RCC 7860 (cell line): ENCODE measurements at regions not wholly inside any gene's neighbourhood (a gene's known extent, or its start where the extent isn't known, plus 50 kb on each side); places are given as distances from the start of the nearest gene placed in this dataset.

Source experiments
- DNase-seq: peaks from one replicate; pipeline ENCODE4 v3.0.0-alpha.2; 2015; ENCODE audit warnings: low spot score
- FAIRE-seq: peaks from 2 replicates; lab custom pipeline; 2012; peaks lifted over from hg19 to GRCh38; lab: Jason Lieb, UNC

DNA sequence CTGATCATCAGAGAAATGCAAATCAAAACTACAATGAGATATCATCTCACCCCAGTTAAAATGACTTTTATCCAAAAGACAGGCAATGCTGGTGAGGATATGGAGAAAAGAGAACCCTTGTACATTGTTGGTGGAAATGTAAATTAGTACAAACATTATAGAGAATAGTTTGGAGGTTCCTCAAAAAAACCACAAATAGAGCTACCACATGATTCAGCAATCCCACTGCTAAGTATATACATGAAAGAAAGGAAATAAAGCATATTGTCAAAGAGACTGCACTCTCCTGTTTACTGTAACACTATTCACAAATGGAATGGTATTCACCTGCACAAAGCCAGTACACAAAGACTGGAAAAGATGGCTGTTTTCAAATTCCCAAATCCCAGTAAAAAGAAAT lies 1233.7 kb downstream of the PCDH17 start:
- no peak for FAIRE-seq

DNA sequence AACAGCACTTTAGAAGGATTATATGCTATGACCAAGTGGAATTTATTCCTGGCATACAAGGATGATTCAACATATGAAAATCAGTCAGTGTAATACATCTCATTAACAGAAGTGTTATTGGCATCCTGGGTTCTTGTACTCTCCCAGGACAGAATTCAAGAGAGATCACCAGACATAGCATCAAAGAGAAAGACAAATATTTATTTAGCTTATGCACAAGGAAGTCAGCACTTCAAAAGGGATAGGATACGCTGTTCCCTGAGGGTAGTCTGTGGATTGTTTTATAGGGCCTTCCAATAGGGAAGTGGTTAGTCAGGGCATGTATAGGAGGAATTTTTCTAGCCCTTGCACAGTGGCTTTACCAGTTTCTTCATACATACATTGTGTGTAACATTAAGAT lies 1238.0 kb downstream of the PCDH17 start:
- FAIRE-seq (no peak), DNase-seq (no peak)

More for the DNA sequence above, 1233.7 kb downstream of the PCDH17 start:
- DNase-seq = no peak

DNA sequence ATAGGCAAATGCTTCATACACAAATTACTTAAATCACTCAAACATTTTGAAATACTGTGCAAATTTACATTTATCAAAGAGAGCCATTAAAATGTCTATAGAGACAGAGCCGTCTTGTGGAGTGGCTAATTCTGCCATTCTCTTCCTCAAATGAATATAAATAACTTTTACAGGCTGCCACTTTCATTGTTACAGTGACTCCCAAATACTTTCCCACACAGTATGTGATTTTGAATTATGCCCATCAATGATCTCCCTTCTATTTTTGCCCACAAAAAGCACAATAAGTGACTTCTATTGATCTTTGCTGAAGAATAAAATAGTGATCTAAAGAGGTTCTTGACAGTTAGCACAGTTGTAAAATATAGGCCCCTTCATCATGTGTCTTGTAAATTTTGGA lies 1244.9 kb downstream of the PCDH17 start:
- FAIRE-seq = no peak
- no peak for DNase-seq

DNA sequence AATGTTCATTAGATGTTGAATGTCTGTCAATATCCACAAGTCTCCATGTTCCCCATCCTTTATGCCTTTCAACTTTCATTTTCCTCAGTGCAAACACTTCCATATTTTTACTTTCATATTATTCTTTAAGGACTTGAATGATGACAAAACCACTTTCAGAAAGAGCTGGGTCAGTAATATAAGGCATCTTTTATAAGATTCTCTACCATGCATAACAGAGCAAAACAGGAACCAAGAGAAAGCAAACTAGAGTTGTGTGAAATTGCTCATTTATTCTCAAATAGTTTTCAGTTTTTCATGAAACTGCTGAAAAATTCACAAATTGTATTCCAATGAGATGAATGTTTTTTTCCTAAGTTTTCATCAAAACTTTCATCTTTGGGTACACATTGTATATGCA lies 1247.6 kb downstream of the PCDH17 start:
- FAIRE-seq (no peak), DNase-seq (no peak)

DNA sequence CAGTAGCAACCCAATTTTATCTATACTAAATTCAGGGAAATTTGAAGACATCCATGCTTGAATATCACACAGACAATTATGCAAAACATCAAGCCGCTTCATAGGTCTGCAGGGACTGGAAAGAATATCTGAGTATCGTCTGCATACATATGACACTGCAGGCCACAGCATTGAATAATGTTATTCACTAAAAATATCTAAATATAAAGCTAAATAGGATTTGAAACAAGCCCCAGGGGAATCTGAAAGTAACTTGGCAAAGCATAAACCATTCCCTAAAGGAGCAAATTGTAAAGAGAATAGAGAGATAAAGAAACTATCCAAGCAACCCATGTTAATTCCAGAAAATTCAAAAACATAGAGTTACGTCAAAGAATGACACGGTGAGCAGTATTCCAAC lies 1251.0 kb downstream of the PCDH17 start:
- FAIRE-seq (no peak), DNase-seq (no peak)

DNA sequence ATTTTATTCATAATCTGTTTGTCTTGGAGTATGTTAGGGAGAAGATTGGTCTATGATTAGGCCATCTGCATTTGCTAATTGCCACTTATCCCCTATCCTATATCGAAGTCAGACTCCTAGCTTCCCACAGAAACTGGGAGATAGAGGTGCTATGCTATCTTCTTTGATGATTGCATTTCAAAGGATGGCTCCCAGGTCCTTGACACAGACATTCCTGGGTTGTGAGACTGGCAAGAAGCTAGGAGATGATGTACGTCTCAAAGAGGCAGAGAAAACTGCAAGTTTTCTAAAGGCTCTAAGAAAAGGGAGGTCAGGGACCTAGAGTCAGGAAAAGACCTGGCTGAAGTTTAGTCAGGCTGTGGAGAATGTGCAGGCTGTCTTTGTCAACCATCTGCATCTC lies 1251.9 kb downstream of the PCDH17 start:
- no peak for DNase-seq
- no peak for FAIRE-seq

DNA sequence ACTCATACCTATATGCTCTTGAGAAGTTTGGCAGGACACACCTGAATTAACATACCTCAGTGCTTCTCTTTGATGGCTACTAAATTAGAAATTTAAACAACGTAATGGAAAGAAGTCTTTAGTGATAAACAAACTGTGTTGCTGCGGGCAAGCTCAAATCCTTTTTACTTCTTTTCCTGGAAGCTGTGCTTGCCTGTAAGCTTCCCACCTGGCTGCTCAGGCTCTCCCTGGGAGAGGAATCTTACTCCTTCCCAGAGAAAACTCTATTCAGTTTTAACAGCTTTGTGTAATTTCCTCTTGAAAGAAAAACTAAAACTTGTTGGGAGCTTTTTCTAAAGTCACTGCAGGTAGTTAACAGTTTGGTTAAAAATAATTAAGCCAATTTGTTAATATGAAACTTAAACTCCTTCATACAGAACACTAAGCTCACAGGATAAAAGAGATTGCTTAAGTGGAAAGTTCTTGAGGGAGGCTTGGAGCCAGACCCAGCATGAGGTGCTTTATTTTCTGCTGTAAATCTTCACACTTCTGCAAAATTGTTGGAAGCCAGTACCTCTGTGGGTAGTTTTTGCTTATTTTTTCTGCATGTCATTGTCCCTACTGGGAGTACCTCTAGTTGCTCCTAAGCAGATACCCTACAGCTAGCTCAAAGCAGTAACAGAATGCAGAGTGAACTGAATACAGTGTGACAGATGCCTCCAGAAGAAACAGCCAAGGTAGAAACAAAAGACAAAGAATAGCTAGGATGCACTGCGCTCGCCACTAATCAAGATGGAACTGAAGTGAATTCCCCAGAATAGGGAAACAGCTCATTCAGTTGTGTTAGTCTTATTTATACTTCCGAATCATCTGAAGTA lies 1253.0 kb downstream of the PCDH17 start:
- FAIRE-seq (no peak), DNase-seq (no peak)

DNA sequence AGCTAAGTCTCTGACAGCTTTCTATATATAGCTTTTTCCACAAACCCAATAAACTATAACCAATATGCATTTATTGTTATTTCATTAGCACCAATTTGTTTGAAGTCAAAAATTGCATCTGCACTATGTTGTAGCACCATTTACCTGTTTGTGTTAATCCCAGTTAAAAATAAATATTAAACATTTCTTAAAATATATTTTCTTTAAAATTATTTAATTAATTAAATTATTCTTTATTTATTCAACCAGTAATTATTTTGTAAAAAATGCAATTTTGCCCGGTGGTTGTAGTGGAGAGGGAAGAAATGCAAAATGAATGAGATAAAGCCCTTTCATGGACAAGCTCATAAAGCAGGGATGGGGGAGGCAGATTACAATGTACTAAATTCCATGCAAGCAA lies 1257.9 kb downstream of the PCDH17 start:
- no peak for DNase-seq
- FAIRE-seq = no peak

DNA sequence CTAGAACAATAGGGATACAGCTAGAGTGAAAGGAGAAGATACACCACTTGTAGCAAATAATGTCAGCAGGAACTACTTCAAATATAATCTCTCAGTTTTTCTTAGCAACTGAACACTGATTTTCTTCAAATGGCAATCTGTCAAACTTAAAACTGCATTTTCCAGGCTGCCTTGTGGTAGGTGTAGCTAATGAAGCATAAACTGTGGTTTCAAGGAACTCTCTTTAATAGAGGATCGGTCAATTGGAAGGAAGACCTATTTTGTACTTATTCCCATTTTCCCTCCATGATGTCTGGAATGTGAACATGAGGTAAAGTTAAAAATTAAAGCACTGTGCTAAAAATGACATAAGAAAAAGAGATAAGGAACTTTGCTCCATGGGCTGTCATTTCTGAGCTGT lies 1261.9 kb downstream of the PCDH17 start:
- FAIRE-seq (no peak), DNase-seq (no peak)

DNA sequence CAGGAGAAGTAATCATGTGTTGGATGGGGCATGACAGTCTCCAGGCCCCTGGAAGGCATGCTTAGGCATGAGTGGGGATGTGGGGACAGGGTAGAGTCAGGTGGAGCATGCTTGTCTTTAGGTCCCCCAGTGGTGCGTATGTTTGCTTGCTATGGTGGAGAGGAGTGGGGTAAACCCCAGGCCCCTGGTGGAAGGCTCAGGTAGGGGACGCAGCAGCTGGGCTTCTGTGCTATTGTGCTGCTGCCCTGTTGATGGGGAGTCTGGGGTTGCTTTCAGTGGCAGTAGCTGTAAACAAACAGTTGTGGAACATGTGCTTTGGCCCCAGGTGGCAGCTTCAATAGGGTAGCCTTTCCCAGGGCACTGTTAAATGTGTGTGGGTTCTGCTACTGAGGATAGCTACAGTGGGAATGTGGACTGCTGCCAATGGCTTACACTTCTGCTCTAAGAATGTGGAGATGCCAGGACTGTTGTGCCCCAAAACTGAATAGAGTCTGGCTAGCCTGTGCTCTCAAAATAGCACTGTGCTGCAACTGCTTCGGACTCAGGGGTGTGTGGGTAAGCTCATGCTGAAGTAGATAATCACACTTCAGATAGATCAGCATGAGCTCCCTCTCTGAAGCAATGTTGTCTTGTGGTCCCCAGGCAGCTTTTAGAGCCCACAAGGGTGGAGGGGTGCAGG lies 1257.3 kb downstream of the DIAPH3 start:
- DNase-seq = no peak
- FAIRE-seq = no peak

DNA sequence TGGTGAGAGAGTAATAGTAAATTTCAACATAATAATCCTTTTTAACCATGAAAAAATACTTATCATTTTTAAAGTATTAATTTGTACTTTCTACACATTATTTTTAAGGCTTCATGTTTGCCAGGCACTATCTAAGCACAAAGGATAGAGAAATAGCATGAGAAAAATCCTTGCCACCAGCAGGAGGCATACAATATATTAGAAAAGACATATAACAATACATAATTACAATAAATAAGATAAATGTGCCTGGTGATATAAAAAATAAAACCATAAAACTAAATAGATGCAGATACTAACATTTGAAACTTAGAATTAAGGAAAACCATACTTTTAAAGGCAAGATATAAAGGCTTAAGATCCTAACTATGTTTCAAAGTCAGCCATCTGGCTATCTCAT lies 1256.4 kb downstream of the DIAPH3 start:
- DNase-seq (no peak), FAIRE-seq (no peak)

DNA sequence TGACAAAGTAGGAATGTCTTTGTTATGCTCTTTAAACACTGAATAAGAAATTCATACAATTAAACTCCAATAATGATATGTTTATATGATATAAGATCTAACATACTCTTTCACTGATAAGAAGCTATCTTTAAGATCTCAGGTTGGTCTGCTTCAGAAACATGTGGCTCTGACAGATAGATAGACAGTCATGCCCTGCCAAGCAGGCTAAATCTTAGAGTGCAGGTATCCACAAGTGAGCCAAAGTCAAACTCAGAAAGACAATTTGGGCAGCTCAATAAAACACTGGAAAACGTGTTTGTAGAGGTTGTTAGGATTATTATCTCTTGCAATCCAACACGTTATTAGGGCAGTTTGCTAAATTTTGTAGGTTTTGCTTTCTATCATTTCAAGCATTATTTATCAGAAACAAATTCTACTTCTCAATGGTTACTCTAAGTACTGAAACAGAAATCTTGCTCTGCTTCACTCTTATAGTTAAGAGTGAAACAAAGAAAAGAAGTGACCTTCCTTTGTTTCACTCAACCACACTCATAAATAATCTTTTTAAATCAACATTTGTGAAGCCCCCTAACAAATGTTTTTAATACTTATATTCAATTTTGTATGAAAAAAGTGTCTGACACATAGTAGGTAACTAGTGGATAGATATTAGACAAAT lies 1255.6 kb downstream of the DIAPH3 start:
- DNase-seq (no peak), FAIRE-seq (no peak)

DNA sequence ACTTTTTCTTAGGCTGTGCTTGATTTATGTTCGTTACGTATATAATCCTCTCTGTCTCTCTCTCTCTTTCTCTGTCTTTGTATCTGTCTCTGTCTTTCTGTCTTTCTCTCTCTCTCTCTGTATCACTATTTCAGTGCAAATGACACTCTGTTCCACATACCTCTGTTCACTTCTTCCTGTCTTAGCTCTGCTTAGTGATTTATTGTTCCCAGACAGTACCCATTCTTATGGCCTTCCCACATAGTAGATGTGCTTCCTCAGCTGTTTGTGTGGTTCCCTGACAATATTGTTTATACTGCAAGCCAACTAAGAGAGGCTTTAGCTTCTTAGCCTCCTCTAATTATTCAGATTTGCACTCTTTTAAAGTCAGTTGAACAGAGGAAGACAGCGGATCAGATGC lies 1244.2 kb downstream of the DIAPH3 start:
- DNase-seq (no peak), FAIRE-seq (no peak)

DNA sequence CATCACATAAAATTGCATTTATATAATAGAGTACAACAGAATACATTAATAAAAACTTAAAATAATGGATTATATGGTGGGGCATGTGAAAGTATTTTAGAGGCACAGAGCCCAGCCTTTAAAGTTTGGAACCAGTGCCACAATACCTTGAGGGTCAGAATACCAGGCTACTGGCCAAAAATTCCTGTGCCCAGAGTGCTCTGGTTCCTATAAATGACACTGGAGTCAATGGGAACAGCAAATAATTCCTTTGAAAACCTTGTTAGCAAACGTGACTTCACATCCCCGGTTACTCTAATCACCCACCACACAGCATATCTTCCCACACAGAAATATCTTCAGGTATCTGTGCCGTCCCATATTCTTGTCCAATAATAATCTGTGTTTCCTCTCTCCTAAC lies 1242.6 kb downstream of the DIAPH3 start:
- DNase-seq (no peak), FAIRE-seq (no peak)

DNA sequence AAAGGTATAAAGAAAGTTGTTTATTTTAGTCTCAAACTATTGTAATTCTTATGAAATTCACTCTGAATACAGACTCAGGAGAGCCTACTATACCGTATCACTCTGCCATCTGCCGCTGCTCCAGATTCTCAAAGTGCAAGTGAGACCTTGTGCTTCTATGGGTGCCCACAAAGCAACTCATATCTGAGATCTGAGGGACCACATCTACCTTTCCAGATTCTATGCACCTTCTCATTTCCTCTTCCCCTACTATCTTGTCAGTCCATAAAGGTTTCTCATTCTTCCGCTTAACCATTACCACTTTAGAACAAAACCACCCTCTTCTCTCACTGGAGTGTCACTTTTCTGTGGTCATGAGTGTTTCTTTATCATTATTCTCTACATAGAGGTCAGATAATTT lies 1236.9 kb downstream of the DIAPH3 start:
- FAIRE-seq (no peak), DNase-seq (no peak)

DNA sequence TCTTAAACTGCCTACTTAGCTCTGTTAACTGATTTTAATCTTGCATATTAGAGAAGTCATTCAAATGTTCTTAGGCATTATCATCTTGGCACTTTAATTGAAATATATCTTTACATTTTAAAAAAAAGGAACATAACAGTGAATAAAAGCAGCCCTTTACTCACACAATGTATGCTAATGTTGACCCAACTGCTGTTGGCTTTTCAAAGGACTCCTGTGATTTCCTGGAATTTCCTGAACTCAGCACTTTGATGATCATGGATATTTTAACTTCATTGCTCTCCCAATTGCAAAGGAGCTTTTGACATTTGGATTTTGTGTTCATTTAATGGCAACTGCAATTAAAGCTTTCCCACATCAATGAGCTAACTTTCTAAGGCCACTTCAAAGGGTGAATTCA lies 1230.3 kb downstream of the DIAPH3 start:
- no peak for DNase-seq
- FAIRE-seq = no peak

DNA sequence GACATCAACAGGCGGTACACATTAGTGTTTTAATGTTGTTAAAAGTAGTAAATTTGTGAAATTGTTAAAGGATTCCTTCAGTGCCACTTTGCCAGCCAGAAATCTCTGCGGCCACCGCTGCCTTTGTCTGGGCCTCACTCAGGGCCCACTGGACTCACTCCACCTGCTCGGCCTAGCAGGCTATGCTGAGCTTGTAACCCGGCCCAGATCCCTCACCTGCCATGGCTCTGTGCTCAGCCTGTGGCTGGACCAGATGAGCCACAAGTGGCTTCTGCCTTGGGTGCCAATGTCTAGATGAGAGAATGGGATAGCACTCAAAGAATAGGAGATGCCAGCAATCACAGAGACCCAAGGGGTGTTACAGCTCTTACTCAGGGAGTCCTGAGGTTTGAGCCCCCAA lies 1228.0 kb downstream of the DIAPH3 start:
- DNase-seq (no peak), FAIRE-seq (no peak)

DNA sequence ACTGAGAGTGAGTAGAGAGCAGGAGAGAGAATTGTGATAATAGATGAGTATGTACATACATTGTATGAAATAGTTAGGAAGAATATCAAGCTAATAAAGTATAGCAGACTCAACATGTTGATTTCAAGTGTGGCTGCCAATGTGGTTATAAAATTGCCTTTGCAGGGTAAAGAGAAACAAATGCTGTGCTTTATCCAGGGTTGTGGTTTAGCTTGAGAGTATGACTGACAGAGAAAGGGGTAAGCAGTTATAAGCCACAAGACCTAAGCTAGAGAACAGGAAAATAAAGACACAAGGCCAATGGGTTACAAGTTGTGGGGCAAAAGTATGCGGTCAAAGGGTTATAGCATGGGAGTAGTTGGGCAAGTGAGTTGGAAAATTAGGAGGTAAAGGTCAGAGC lies 1217.5 kb downstream of the DIAPH3 start:
- FAIRE-seq = no peak
- DNase-seq = no peak

DNA sequence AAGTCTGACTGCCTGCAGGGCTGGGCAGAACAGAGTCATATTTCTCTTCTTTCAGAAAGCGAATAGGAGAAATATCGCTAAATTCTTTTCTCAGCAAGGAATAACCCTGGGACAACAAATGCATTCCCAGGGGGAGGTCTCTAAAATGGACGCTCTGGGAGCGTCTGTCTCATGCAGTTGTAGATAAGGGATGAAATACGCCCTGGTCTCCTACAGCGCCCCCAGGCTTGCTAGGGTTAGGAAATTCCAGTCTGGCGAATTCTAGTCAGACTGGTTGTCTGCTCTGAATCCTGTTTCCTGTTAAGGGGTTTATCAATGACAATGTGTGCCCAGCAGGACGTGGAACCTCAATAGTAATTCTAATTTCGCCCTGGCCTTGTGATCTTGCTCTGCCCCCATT lies 1214.1 kb downstream of the DIAPH3 start:
- FAIRE-seq = no peak
- DNase-seq = no peak

DNA sequence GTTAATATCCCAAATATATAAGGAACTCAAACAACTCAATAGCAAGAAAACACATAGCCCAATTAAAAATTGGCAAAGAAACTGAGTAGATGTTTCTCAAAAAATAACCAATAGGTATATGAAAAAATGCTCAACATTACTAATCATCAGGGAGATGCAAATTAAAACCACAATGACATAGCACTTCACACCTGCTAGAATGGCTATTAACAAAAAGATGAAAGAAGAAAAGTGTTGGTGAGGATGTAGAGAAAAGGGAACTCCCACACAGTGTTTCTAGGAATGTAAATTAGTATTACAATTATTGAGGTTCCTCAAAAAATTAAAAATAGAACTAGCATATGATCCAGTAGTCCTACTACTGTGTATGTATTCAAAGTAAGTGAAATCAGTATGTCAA lies 1212.8 kb downstream of the DIAPH3 start:
- DNase-seq = no peak
- no peak for FAIRE-seq

DNA sequence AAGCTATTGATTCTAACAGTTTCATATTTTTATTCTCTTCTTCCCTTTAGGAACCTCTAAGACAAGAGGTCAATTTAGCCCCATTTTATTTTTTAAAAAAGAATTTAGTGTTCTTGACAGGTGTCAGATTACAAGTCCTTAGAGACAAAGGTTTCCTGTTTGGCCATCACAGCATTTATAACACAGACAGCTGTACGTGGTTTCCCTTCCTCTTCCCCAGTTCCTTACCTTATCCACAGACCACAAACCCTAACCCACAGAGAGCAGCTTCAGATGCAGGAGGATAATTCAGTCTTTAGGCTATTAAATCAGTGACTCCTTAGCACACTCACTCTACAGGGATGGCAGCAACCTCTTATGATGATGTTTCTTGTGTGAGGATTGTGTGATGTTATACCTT lies 1210.1 kb downstream of the DIAPH3 start:
- no peak for DNase-seq
- no peak for FAIRE-seq
